ENCODE measurements at regions not wholly inside any gene's neighbourhood (a gene's known extent, or its start where the extent isn't known, plus 50 kb on each side); places are given as distances from the start of the nearest gene placed in this dataset.

DNA sequence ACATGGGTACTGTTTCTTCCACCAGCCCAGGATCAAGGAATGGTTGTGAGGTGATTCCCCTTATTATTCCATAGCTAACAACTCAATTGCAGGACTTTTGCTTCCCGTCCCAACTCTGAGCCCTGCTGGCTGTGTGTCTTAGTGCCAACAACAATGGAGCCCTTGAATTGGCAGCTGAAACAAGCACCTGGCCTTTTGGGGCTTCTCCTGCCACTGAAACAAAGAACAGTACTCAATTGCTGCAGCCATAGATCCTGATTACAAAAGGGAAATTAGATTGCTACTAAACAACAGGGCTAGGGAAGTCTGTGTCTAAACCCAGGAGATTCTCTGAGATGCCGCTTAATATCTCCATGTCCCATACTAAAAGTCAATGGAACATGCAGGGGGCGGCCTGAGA is 61.3 kb upstream of the CARMIL1 start:
- Histone ChIP-seq H3K56ac (ENCODE audit: extremely low read depth, insufficient read depth, low read length) (no peak overlapping the region), H3K4ac (ENCODE audit: low read depth, low read length) (no peak overlapping the region), H2AK9ac (replicated peaks; ENCODE audit: low read depth, low read length, poor library complexity) (no peak overlapping the region), H4K20me1 (ENCODE audit: insufficient read depth, low read length) (no peaks in the 10 kb centered on the region), H2BK5ac (ENCODE audit: low read depth, low read length, poor library complexity, severe bottlenecking) (no peak overlapping the region), H3K23ac (ENCODE audit: low read depth, low read length) (no peak overlapping the region), H2BK15ac (ENCODE audit: low read depth, low read length) (no peak overlapping the region), H3K9me3 (ENCODE audit: control insufficient read depth, insufficient read depth, low read length) (no peaks in the 10 kb centered on the region), H3K4me2 (ENCODE audit: low read depth, low read length) (no peak overlapping the region), H2BK120ac (ENCODE audit: low read depth, low read length) (no peak overlapping the region), H3K27me3 (ENCODE audit: control insufficient read depth, insufficient read depth, low read length) (no peaks in the 10 kb centered on the region), H2BK20ac (ENCODE audit: low read depth, low read length) (no peak overlapping the region), H2AK5ac (ENCODE audit: low read depth, low read length) (no peak overlapping the region), H4K8ac (ENCODE audit: low read depth in 2 of 2, low read length in 2 of 2) (no peak overlapping the region), H3K9ac (ENCODE audit: low read depth, low read length) (no peak overlapping the region), H3K4me3 (ENCODE audit: insufficient read depth, low read depth, low read length) (no peak overlapping the region), H4K5ac (ENCODE audit: low read depth, low read length) (no peak overlapping the region), H3K9me1 (ENCODE audit: insufficient read depth, low read length) (no peaks in the 10 kb centered on the region), H3K27ac (ENCODE audit: insufficient read depth, low read length) (no peak overlapping the region), H4K91ac (ENCODE audit: insufficient read depth, low read depth, low read length) (no peak overlapping the region), H3K18ac (ENCODE audit: low read depth, low read length) (no peak overlapping the region), H3K36me3 (ENCODE audit: control insufficient read depth, insufficient read depth, low read length) (no peaks in the 10 kb centered on the region), H3K14ac (replicated peaks; ENCODE audit: low read depth, low read length) (no peak overlapping the region), H3K4me1 (ENCODE audit: control insufficient read depth, insufficient read depth, low read length) (no peaks in the 10 kb centered on the region), H3K79me1 (ENCODE audit: low read depth in 1 of 2, low read length in 2 of 2) (no peaks in the 10 kb centered on the region), H2AFZ (replicated peaks; ENCODE audit: low read length, poor library complexity) (no peak overlapping the region)
- BruUV-seq (replicated peaks), result no TSS peak
- intact Hi-C loops (cut with micrococcal nuclease) (no loop called here), in situ Hi-C loops (cut with MboI; ENCODE audit: low sequenced_read_pairs) (no loop called here), dilution Hi-C loops (cut with HindIII; ENCODE audit: low sequenced_read_pairs, unreplicated experiment) (no loop called here)
- TF ChIP-seq, protein P1, sequence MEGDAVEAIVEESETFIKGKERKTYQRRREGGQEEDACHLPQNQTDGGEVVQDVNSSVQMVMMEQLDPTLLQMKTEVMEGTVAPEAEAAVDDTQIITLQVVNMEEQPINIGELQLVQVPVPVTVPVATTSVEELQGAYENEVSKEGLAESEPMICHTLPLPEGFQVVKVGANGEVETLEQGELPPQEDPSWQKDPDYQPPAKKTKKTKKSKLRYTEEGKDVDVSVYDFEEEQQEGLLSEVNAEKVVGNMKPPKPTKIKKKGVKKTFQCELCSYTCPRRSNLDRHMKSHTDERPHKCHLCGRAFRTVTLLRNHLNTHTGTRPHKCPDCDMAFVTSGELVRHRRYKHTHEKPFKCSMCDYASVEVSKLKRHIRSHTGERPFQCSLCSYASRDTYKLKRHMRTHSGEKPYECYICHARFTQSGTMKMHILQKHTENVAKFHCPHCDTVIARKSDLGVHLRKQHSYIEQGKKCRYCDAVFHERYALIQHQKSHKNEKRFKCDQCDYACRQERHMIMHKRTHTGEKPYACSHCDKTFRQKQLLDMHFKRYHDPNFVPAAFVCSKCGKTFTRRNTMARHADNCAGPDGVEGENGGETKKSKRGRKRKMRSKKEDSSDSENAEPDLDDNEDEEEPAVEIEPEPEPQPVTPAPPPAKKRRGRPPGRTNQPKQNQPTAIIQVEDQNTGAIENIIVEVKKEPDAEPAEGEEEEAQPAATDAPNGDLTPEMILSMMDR (conservative IDR thresholded peaks at IDR 0.05; ENCODE audit: low read depth, low read length), result no peak
- TF ChIP-seq, protein P2, sequence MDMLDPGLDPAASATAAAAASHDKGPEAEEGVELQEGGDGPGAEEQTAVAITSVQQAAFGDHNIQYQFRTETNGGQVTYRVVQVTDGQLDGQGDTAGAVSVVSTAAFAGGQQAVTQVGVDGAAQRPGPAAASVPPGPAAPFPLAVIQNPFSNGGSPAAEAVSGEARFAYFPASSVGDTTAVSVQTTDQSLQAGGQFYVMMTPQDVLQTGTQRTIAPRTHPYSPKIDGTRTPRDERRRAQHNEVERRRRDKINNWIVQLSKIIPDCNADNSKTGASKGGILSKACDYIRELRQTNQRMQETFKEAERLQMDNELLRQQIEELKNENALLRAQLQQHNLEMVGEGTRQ (IDR thresholded peaks at IDR 0.05; ENCODE audit: low read depth, low read length), result no peak
- TF ChIP-seq RCOR1 (IDR thresholded peaks at IDR 0.05; ENCODE audit: insufficient replicate concordance, low read length) (no peak), NFE2L2 (IDR thresholded peaks at IDR 0.05; ENCODE audit: low read depth, low read length) (no peak)
- ATAC-seq (ENCODE audit: low read depth), result no peak
- no peak for DNase-seq
- POLR2A ChIA-PET (ENCODE audit: unreplicated experiment), result no interaction called here
- CTCF ChIA-PET, result no interaction called here
- WGBS, 2 experiments (ENCODE audit: extremely low coverage in 2 of 2, insufficient read length in 1 of 2), result no CpG with 5 or more reads among the region's 3 CpGs

All from IMR-90 (cell line).